22Rv1 (cell line): ENCODE measurements at regions not wholly inside any gene's neighbourhood (a gene's known extent, or its start where the extent isn't known, plus 50 kb on each side); places are given as distances from the start of the nearest gene placed in this dataset.

ENCODE experiments used
- CTCF ChIP-seq: fragments of 450-650 bp; IDR thresholded peaks from 2 replicates; pipeline ENCODE4 v1.5.1; 2017; ENCODE audit warnings: mild to moderate bottlenecking
- ZFX ChIP-seq: fragments of 450-650 bp; IDR thresholded peaks from 2 replicates; pipeline ENCODE4 v1.6.1; 2017; ENCODE audit warnings: antibody characterized with exemption, borderline replicate concordance

GRCh38 chr12:124225730-124226129, 69.2 kb upstream of the RFLNA start:
- TF ChIP-seq CTCF (no peak), ZFX (no peak)
